ENCODE measurements at regions not wholly inside any gene's neighbourhood (a gene's known extent, or its start where the extent isn't known, plus 50 kb on each side); places are given as distances from the start of the nearest gene placed in this dataset.

DNA sequence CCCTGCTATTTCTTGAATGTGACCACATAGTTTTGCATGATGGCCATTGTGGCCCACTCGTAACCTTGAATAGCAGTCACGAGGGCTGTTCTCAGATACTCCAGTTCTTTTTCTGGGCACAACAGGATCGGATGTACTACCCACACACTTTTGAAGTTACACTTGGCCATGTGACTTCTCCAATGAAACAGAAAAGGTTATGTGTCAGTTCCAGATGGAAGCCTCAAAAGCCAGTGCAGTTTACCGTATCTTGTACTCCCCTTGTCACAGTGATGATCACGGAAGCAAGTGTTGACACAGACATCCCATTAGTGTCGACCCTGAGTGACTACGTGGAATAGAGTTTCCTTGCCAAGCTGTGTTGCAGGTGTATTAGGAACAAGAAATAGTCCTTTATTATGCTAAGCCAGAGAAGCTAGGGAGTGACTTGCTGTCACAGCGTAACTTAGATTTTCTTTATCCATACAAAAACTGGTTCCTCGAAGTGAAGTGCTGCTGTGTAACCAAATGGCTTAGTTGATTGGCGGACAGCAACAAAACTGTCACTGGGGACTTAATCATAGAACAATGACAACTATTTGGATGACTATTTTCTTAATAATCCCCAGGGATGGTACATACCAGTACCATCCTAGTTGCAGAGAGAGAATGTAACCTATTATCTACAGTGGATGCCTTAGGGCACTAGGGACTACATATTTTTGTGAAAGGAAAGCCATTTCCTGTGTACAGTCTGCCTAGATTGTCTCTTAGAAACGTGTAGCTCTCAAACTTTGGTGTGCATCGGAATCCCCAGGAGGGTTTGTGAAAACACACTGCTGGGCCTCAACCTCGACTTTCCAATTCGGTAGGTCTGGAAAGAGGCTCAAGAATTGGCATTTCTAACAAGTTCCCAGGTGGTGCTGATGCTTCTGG is 90.1 kb upstream of the DMRT1 start:
- TF ChIP-seq, protein P1, sequence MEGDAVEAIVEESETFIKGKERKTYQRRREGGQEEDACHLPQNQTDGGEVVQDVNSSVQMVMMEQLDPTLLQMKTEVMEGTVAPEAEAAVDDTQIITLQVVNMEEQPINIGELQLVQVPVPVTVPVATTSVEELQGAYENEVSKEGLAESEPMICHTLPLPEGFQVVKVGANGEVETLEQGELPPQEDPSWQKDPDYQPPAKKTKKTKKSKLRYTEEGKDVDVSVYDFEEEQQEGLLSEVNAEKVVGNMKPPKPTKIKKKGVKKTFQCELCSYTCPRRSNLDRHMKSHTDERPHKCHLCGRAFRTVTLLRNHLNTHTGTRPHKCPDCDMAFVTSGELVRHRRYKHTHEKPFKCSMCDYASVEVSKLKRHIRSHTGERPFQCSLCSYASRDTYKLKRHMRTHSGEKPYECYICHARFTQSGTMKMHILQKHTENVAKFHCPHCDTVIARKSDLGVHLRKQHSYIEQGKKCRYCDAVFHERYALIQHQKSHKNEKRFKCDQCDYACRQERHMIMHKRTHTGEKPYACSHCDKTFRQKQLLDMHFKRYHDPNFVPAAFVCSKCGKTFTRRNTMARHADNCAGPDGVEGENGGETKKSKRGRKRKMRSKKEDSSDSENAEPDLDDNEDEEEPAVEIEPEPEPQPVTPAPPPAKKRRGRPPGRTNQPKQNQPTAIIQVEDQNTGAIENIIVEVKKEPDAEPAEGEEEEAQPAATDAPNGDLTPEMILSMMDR (conservative IDR thresholded peaks at IDR 0.05; ENCODE audit: low read length), result no peak
- TF ChIP-seq EZH2phosphoT487 (IDR thresholded peaks at IDR 0.05; ENCODE audit: borderline replicate concordance), result no peak
